ENCODE measurements at regions not wholly inside any gene's neighbourhood (a gene's known extent, or its start where the extent isn't known, plus 50 kb on each side); places are given as distances from the start of the nearest gene placed in this dataset.

GRCh38 chr6:91717094-91717493, 1130.2 kb upstream of the MAP3K7 start:
- TF ChIP-seq, protein P1, sequence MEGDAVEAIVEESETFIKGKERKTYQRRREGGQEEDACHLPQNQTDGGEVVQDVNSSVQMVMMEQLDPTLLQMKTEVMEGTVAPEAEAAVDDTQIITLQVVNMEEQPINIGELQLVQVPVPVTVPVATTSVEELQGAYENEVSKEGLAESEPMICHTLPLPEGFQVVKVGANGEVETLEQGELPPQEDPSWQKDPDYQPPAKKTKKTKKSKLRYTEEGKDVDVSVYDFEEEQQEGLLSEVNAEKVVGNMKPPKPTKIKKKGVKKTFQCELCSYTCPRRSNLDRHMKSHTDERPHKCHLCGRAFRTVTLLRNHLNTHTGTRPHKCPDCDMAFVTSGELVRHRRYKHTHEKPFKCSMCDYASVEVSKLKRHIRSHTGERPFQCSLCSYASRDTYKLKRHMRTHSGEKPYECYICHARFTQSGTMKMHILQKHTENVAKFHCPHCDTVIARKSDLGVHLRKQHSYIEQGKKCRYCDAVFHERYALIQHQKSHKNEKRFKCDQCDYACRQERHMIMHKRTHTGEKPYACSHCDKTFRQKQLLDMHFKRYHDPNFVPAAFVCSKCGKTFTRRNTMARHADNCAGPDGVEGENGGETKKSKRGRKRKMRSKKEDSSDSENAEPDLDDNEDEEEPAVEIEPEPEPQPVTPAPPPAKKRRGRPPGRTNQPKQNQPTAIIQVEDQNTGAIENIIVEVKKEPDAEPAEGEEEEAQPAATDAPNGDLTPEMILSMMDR (IDR thresholded peaks at IDR 0.05; ENCODE audit: insufficient read depth, low read length) = no peak
- TF ChIP-seq POLR2AphosphoS5 (IDR thresholded peaks at IDR 0.05; ENCODE audit: low read depth) (no peak), GABPA (IDR thresholded peaks at IDR 0.05; ENCODE audit: low read depth) (no peak)
